OCI-LY7 (cell line): ENCODE measurements at regions not wholly inside any gene's neighbourhood (a gene's known extent, or its start where the extent isn't known, plus 50 kb on each side); places are given as distances from the start of the nearest gene placed in this dataset.

Experiments used
- EZH2phosphoT487 ChIP-seq: fragments of 200-600 bp; sonication (generic); IDR thresholded peaks from 2 replicates; pipeline ENCODE4 v1.6.1; 2018; ENCODE audit warnings: low read depth, borderline replicate concordance, mild to moderate bottlenecking, mixed run types, antibody characterized with exemption, low read length, moderate library complexity, mixed read lengths
- TF ChIP-seq, protein P1 (sequence below): fragments of 200-600 bp; sonication (generic); conservative IDR thresholded peaks from 2 replicates; pipeline ENCODE4 v1.5.1; 2014; ENCODE audit warnings: mild to moderate bottlenecking, antibody characterized with exemption, low read length, moderate library complexity, mixed read lengths

DNA sequence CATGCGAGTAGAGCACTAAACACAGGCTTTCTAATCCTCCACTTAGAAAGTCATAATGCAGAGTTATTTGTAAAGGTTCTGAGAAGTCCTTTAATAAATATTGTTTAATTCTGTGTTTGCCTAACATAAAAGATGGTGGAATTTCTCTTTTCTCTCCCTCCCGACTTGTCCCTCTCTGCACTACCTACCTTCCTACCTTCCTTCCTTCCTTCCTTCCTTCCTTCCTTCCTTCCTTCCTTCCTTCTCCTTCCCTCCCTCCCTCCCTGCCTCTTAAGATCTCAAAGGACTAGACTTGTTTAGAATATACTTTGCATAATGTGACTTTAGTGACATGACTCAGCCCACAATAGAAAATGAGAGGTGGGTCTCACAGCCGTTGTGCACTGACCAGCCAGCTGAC is 156.3 kb upstream of the TAPT1 start:
- TF ChIP-seq, protein P1, sequence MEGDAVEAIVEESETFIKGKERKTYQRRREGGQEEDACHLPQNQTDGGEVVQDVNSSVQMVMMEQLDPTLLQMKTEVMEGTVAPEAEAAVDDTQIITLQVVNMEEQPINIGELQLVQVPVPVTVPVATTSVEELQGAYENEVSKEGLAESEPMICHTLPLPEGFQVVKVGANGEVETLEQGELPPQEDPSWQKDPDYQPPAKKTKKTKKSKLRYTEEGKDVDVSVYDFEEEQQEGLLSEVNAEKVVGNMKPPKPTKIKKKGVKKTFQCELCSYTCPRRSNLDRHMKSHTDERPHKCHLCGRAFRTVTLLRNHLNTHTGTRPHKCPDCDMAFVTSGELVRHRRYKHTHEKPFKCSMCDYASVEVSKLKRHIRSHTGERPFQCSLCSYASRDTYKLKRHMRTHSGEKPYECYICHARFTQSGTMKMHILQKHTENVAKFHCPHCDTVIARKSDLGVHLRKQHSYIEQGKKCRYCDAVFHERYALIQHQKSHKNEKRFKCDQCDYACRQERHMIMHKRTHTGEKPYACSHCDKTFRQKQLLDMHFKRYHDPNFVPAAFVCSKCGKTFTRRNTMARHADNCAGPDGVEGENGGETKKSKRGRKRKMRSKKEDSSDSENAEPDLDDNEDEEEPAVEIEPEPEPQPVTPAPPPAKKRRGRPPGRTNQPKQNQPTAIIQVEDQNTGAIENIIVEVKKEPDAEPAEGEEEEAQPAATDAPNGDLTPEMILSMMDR, result no peak
- TF ChIP-seq EZH2phosphoT487, result no peak
